C1 segment of cervical spinal cord (tissue), 14 donors: ENCODE measurements at regions not wholly inside any gene's neighbourhood (a gene's known extent, or its start where the extent isn't known, plus 50 kb on each side); places are given as distances from the start of the nearest gene placed in this dataset.
"Not testable (repeated sequence)": the region's sequence is repeated elsewhere in the genome, so short reads cannot be mapped to it uniquely, and the experiment has no call there.

Source experiments
- DNase-seq, 14 donors: peaks; one replicate each; lab custom pipeline; 2025; lab: John Stamatoyannopoulos, UW

- DNase-seq = no peak
Observed at GRCh38 chr10:4241724-4242345, 456.8 kb upstream of the KLF6 start.

- DNase-seq = no peak
Observed at GRCh38 chr10:4240608-4241197, 455.7 kb upstream of the KLF6 start.

GRCh38 chr10:4239186-4239585 lies 454.2 kb upstream of the KLF6 start:
- DNase-seq = no peak

GRCh38 chr10:4236905-4237304 lies 451.9 kb upstream of the KLF6 start:
- not testable (repeated sequence) for DNase-seq

GRCh38 chr10:4234661-4235060 lies 449.7 kb upstream of the KLF6 start:
- no peak for DNase-seq

- no peak for DNase-seq
Observed at GRCh38 chr10:4231439-4231838, 446.4 kb upstream of the KLF6 start.

- DNase-seq = no peak
Observed at GRCh38 chr10:4230036-4230435, 445.0 kb upstream of the KLF6 start.

- DNase-seq = no peak
Observed at GRCh38 chr10:4229106-4229505, 444.1 kb upstream of the KLF6 start.

- DNase-seq = no peak
Observed at GRCh38 chr10:4227586-4227985, 442.6 kb upstream of the KLF6 start.

- no peak for DNase-seq
Observed at GRCh38 chr10:4226941-4227540, 442.0 kb upstream of the KLF6 start.

GRCh38 chr10:4224178-4224577 lies 439.2 kb upstream of the KLF6 start:
- no peak for DNase-seq

- DNase-seq = not testable (repeated sequence)
Observed at GRCh38 chr10:4221310-4221709, 436.3 kb upstream of the KLF6 start.

GRCh38 chr10:4219901-4220300 lies 434.9 kb upstream of the KLF6 start:
- no peak for DNase-seq

- DNase-seq = no peak
Observed at GRCh38 chr10:4217653-4218052, 432.6 kb upstream of the KLF6 start.

- no peak for DNase-seq
Observed at GRCh38 chr10:4217187-4217586, 432.2 kb upstream of the KLF6 start.

- DNase-seq = no peak
Observed at GRCh38 chr10:4216726-4217125, 431.7 kb upstream of the KLF6 start.

GRCh38 chr10:4215963-4216575 lies 431.1 kb upstream of the KLF6 start:
- DNase-seq = no peak

GRCh38 chr10:4215485-4215884 lies 430.5 kb upstream of the KLF6 start:
- no peak for DNase-seq

GRCh38 chr10:4214908-4215307 lies 429.9 kb upstream of the KLF6 start:
- no peak for DNase-seq

GRCh38 chr10:4213441-4213840 lies 428.4 kb upstream of the KLF6 start:
- no peak for DNase-seq

GRCh38 chr10:4212111-4212630 lies 427.2 kb upstream of the KLF6 start:
- DNase-seq = no peak

GRCh38 chr10:4208499-4208898 lies 423.5 kb upstream of the KLF6 start:
- no peak for DNase-seq

GRCh38 chr10:4205113-4205512 lies 420.1 kb upstream of the KLF6 start:
- no peak for DNase-seq
